GM06990 (cell line): ENCODE measurements at regions not wholly inside any gene's neighbourhood (a gene's known extent, or its start where the extent isn't known, plus 50 kb on each side); places are given as distances from the start of the nearest gene placed in this dataset.

Experiments used
- DNase-seq: peaks from one replicate; pipeline ENCODE4 v3.0.0-alpha.2; 2011; ENCODE audit not compliant: insufficient read length; ENCODE audit errors: extremely low read depth
- H3K27me3 ChIP-seq: replicated peaks from 2 replicates; pipeline ENCODE4 v1.6.0; 2011; ENCODE audit warnings: low read length; ENCODE audit not compliant: control insufficient read depth, insufficient read depth
- H3K36me3 ChIP-seq: 2 replicates; pipeline ENCODE4 v1.5.1; 2011; ENCODE audit warnings: low read length; ENCODE audit not compliant: control insufficient read depth, insufficient read depth
- H3K4me3 ChIP-seq: replicated peaks from 2 replicates; pipeline ENCODE4 v1.5.1; 2011; ENCODE audit warnings: low read depth, mild to moderate bottlenecking, control low read depth, low read length
- CTCF ChIP-seq: IDR thresholded peaks from 2 replicates; pipeline ENCODE4 v1.5.1; 2011; ENCODE audit warnings: low read length, control low read depth, mild to moderate bottlenecking, inconsistent platforms; ENCODE audit not compliant: insufficient read depth, poor library complexity, severe bottlenecking

- Histone ChIP-seq H3K36me3 (no peaks in the 10 kb centered on the region), H3K27me3 (no peaks in the 10 kb centered on the region), H3K4me3 (no peak overlapping the region)
- no peak for DNase-seq
- no peak for TF ChIP-seq CTCF
Measured at GRCh38 chr2:52703004-52703403, 1064.6 kb upstream of the CHAC2 start.

GRCh38 chr2:52698408-52698807, 1069.2 kb upstream of the CHAC2 start:
- no peaks in the 10 kb centered on the region for H3K27me3 ChIP-seq
- no peak for TF ChIP-seq CTCF
- no peaks in the 10 kb centered on the region for H3K36me3 ChIP-seq
- no peak overlapping the region for H3K4me3 ChIP-seq
- DNase-seq = no peak

GRCh38 chr2:52697690-52698089, 1069.9 kb upstream of the CHAC2 start:
- no peak for TF ChIP-seq CTCF
- Histone ChIP-seq H3K4me3 (no peak overlapping the region), H3K36me3 (no peaks in the 10 kb centered on the region), H3K27me3 (no peaks in the 10 kb centered on the region)
- DNase-seq = no peak

- H3K36me3 ChIP-seq = no peaks in the 10 kb centered on the region
- DNase-seq = no peak
- TF ChIP-seq CTCF = no peak
- no peaks in the 10 kb centered on the region for H3K27me3 ChIP-seq
- H3K4me3 ChIP-seq = no peak overlapping the region
Measured at GRCh38 chr2:52695731-52696130, 1071.9 kb upstream of the CHAC2 start.

- no peak for TF ChIP-seq CTCF
- no peak for DNase-seq
- no peaks in the 10 kb centered on the region for H3K36me3 ChIP-seq
- H3K27me3 ChIP-seq = no peaks in the 10 kb centered on the region
- H3K4me3 ChIP-seq = no peak overlapping the region
Measured at GRCh38 chr2:52686935-52687334, 1080.7 kb upstream of the CHAC2 start.

DNA sequence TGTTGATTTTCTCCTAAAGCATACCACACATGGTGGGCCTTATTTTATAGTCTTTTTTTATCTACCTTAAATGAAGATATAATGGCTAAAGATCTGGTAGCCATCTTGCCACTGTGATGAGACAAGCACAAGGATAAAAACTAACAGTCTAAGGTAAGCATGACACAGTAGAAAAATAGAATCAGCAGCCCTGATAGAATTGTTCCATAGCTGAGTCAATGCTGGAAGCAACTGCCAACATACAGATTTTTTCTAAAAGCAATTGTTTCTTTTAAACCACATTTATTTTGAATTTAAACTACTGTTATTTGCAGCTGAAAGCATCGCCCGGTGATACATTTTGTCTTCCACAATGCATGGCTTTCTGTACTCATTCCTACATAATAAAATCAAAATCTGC, 1091.5 kb upstream of the CHAC2 start:
- no peak for TF ChIP-seq CTCF
- H3K27me3 ChIP-seq = no peaks in the 10 kb centered on the region
- H3K4me3 ChIP-seq = no peak overlapping the region
- H3K36me3 ChIP-seq = no peaks in the 10 kb centered on the region
- DNase-seq = no peak
